Activated CD8-positive, alpha-beta memory T cell treated with anti-CD3 and anti-CD28 coated beads for 48 hours (primary cell): ENCODE measurements at regions not wholly inside any gene's neighbourhood (a gene's known extent, or its start where the extent isn't known, plus 50 kb on each side); places are given as distances from the start of the nearest gene placed in this dataset.

Experiments used
- DNase-seq, 3 experiments: peaks; one replicate each; pipeline ENCODE4 v3.0.0-alpha.2; 2020; ENCODE audit warnings: low read depth in 2 of 3, low spot score in 2 of 3

- DNase-seq: no peak
Measured at GRCh38 chr2:209340522-209340921, 83.3 kb upstream of the MAP2 start.

GRCh38 chr2:209344349-209344748, 79.5 kb upstream of the MAP2 start:
- DNase-seq: no peak

GRCh38 chr2:209348433-209348832, 75.4 kb upstream of the MAP2 start:
- DNase-seq: no peak

GRCh38 chr2:209351636-209352035, 72.2 kb upstream of the MAP2 start:
- no peak for DNase-seq

GRCh38 chr2:209358992-209359391, 64.9 kb upstream of the MAP2 start:
- DNase-seq: no peak

- DNase-seq: no peak
Measured at GRCh38 chr2:209367075-209367747, 56.6 kb upstream of the MAP2 start.

- DNase-seq: no peak
Measured at GRCh38 chr2:209368406-209368805, 55.4 kb upstream of the MAP2 start.

- DNase-seq: no peak
Measured at GRCh38 chr2:209368914-209369313, 54.9 kb upstream of the MAP2 start.

- DNase-seq: no peak
Measured at GRCh38 chr2:209369656-209370055, 54.2 kb upstream of the MAP2 start.

- DNase-seq: no peak
Measured at GRCh38 chr2:209371407-209371806, 52.4 kb upstream of the MAP2 start.
